Endodermal cell (in vitro differentiated cells): ENCODE measurements at regions not wholly inside any gene's neighbourhood (a gene's known extent, or its start where the extent isn't known, plus 50 kb on each side); places are given as distances from the start of the nearest gene placed in this dataset.

Source experiments
- DNase-seq: peaks from one replicate; pipeline ENCODE4 v3.0.0-alpha.2; 2017
- H3K27ac ChIP-seq: 2 replicates; pipeline ENCODE4 v1.5.1; 2013; ENCODE audit warnings: mild to moderate bottlenecking, low read depth, low read length, moderate library complexity
- H3K27me3 ChIP-seq: 2 replicates; pipeline ENCODE4 v1.6.1; 2013; ENCODE audit warnings: mild to moderate bottlenecking, low read length, moderate library complexity; ENCODE audit not compliant: insufficient read depth, control insufficient read depth, poor library complexity, severe bottlenecking
- H3K36me3 ChIP-seq: 2 replicates; pipeline ENCODE4 v1.7.0; 2013; ENCODE audit warnings: mild to moderate bottlenecking, low read length, moderate library complexity; ENCODE audit not compliant: control insufficient read depth, insufficient read depth
- H3K4me1 ChIP-seq: one replicate; pipeline ENCODE4 v1.7.0; 2013; ENCODE audit warnings: low read length; ENCODE audit not compliant: control insufficient read depth, insufficient read depth
- H3K4me3 ChIP-seq: 2 replicates; pipeline ENCODE4 v1.5.1; 2013; ENCODE audit warnings: mild to moderate bottlenecking, low read length, moderate library complexity
- H3K9ac ChIP-seq: 2 replicates; pipeline ENCODE4 v1.6.1; 2013; ENCODE audit warnings: mild to moderate bottlenecking, low read length, moderate library complexity; ENCODE audit not compliant: poor library complexity, severe bottlenecking; ENCODE audit errors: extremely low read depth
- H3K9me3 ChIP-seq: 2 replicates; pipeline ENCODE4 v1.6.1; 2013; ENCODE audit warnings: mild to moderate bottlenecking, low read length, moderate library complexity; ENCODE audit not compliant: control insufficient read depth
- H3K27ac Mint-ChIP-seq: 2 replicates; pipeline ENCODE4 v1.8.0; 2020; ENCODE audit warnings: mixed read lengths
- H3K27me3 Mint-ChIP-seq: 2 replicates; pipeline ENCODE4 v1.8.0; 2021; ENCODE audit warnings: mild to moderate bottlenecking, mixed read lengths; ENCODE audit not compliant: insufficient read depth
- H3K36me3 Mint-ChIP-seq: 2 replicates; pipeline ENCODE4 v1.8.0; 2020; ENCODE audit warnings: low read depth, mixed read lengths
- H3K4me1 Mint-ChIP-seq: 2 replicates; pipeline ENCODE4 v1.8.0; 2020; ENCODE audit warnings: mixed read lengths
- H3K4me3 Mint-ChIP-seq: 2 replicates; pipeline ENCODE4 v1.8.0; 2020; ENCODE audit warnings: mild to moderate bottlenecking, moderate library complexity, mixed read lengths
- H3K9me3 Mint-ChIP-seq: 2 replicates; pipeline ENCODE4 v1.8.0; 2020; ENCODE audit warnings: mild to moderate bottlenecking, mixed read lengths
- WGBS, 2 experiments: methylation state at CpG; one replicate each; pipeline versions ENCODE4 v1.1.5 to v1.1.7; 2013; ENCODE audit warnings: missing lambda C conversion rate in 2 of 2, mixed read lengths in 1 of 2; ENCODE audit not compliant: insufficient coverage in 1 of 2, insufficient read length in 1 of 2; 5-methylcytosine and 5-hydroxymethylcytosine counted together
- TF ChIP-seq, protein P1 (sequence below): fragments of 200-600 bp; sonication (generic); conservative IDR thresholded peaks from 2 replicates; pipeline ENCODE4 v1.5.0; 2021; ENCODE audit warnings: antibody characterized with exemption, mild to moderate bottlenecking

DNA sequence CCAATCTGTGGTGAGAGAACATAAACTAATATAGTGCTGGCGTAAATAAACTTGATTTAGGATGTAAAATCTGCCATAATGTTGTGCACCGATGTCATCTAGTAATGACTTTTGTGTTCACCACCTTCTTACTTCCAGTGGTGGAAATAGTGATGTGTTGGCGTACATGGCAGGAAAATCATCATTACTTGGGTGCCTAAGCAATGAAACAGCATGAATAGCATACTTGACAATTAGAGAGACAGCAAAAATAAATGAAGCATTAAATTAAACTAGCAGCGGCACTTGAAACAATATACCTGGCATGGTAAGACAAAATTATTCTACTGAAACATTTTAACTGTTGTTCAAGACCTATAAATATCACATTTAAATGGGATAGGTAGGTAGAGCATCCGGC, 73.2 kb upstream of the DSC1 start:
- no peak for DNase-seq
- Mint-ChIP-seq H3K27me3 (no peaks in the 10 kb centered on the region), H3K27ac (no peak overlapping the region), H3K36me3 (no peaks in the 10 kb centered on the region), H3K9me3 (no peaks in the 10 kb centered on the region), H3K4me3 (no peak overlapping the region), H3K4me1 (peaks cover 14% of the 10 kb centered on the region)
- H3K27me3 ChIP-seq, result no peaks in the 10 kb centered on the region
- peaks cover 7% of the 10 kb centered on the region for H3K4me1 ChIP-seq
- TF ChIP-seq, protein P1, sequence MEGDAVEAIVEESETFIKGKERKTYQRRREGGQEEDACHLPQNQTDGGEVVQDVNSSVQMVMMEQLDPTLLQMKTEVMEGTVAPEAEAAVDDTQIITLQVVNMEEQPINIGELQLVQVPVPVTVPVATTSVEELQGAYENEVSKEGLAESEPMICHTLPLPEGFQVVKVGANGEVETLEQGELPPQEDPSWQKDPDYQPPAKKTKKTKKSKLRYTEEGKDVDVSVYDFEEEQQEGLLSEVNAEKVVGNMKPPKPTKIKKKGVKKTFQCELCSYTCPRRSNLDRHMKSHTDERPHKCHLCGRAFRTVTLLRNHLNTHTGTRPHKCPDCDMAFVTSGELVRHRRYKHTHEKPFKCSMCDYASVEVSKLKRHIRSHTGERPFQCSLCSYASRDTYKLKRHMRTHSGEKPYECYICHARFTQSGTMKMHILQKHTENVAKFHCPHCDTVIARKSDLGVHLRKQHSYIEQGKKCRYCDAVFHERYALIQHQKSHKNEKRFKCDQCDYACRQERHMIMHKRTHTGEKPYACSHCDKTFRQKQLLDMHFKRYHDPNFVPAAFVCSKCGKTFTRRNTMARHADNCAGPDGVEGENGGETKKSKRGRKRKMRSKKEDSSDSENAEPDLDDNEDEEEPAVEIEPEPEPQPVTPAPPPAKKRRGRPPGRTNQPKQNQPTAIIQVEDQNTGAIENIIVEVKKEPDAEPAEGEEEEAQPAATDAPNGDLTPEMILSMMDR, result no peak
- H3K9ac ChIP-seq, result no peak overlapping the region
- H3K36me3 ChIP-seq, result no peaks in the 10 kb centered on the region
- no peak overlapping the region for H3K4me3 ChIP-seq
- H3K9me3 ChIP-seq, result no peaks in the 10 kb centered on the region
- 92 to 94% methylated on average over 2 to 5 of the region's 5 CpGs for WGBS, 2 experiments
- no peak overlapping the region for H3K27ac ChIP-seq

DNA sequence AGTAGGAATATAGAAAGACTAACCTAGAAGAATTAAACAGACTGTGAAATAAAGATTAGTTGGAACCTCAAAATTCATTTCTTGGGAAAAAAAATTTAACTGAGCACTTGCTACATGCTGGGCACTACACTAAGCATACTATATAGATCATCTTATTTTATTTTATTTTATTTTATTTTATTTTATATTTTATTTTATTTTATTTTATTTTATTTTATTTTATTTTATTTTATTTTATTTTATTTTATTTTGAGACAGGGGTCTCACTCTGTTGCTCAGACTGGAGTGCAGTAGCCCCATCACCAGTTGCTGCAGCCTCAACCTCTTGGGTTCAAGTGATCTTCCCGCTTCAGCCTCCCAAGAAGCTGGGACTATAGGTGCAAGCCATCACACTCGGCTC, 74.5 kb upstream of the DSC1 start:
- H3K36me3 ChIP-seq, result no peaks in the 10 kb centered on the region
- Mint-ChIP-seq H3K27ac (no peak overlapping the region), H3K9me3 (no peaks in the 10 kb centered on the region), H3K4me3 (no peak overlapping the region), H3K27me3 (no peaks in the 10 kb centered on the region), H3K36me3 (no peaks in the 10 kb centered on the region), H3K4me1 (peaks cover 26% of the 10 kb centered on the region)
- H3K9me3 ChIP-seq, result no peaks in the 10 kb centered on the region
- no peak overlapping the region for H3K27ac ChIP-seq
- H3K27me3 ChIP-seq, result no peaks in the 10 kb centered on the region
- peaks cover 7% of the 10 kb centered on the region for H3K4me1 ChIP-seq
- no peak for DNase-seq
- H3K4me3 ChIP-seq, result no peak overlapping the region
- 86 to 95% methylated on average over 1 to 2 of the region's 2 CpGs for WGBS, 2 experiments
- TF ChIP-seq, protein P1, result no peak
- no peak overlapping the region for H3K9ac ChIP-seq

DNA sequence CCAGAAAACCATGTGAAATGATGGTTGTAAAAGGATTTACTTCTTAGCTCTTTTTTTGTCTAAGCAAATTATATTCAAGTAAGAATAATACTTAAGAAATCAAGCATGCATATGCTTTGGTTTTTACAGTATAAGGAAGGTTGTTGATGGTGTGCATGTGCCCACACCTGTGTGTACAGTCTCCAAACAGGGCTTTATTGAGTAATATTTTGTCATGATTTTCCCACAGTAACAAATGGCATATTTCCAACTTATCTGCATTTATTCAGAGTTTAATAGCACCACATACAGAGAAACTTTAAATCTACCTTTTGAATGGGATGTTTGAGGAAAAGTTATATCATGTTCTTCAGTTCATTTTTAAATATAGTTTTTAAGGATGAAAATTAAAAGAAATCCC, 76.5 kb upstream of the DSG1 start:
- no peak overlapping the region for H3K27ac Mint-ChIP-seq
- no peaks in the 10 kb centered on the region for H3K36me3 Mint-ChIP-seq
- H3K9ac ChIP-seq, result no peak overlapping the region
- peaks cover 11% of the 10 kb centered on the region for H3K4me1 ChIP-seq
- H3K27me3 ChIP-seq, result no peaks in the 10 kb centered on the region
- H3K4me1 Mint-ChIP-seq, result peaks cover 47% of the 10 kb centered on the region
- no peak overlapping the region for H3K4me3 Mint-ChIP-seq
- no peak overlapping the region for H3K4me3 ChIP-seq
- DNase-seq, result no peak
- TF ChIP-seq, protein P1, result no peak
- H3K27ac ChIP-seq, result no peak overlapping the region
- H3K9me3 ChIP-seq, result no peaks in the 10 kb centered on the region
- no peaks in the 10 kb centered on the region for H3K9me3 Mint-ChIP-seq
- no peaks in the 10 kb centered on the region for H3K27me3 Mint-ChIP-seq
- no peaks in the 10 kb centered on the region for H3K36me3 ChIP-seq
